Left ventricle myocardium inferior (tissue), 1 donor: ENCODE measurements at regions not wholly inside any gene's neighbourhood (a gene's known extent, or its start where the extent isn't known, plus 50 kb on each side); places are given as distances from the start of the nearest gene placed in this dataset.
"Not testable (repeated sequence)": the region's sequence is repeated elsewhere in the genome, so short reads cannot be mapped to it uniquely, and the experiment has no call there.

Experiments used
- DNase-seq: peaks from one replicate; pipeline ENCODE4 v3.0.0-alpha.2; 2020
- H3K27ac ChIP-seq: fragments of 200-600 bp; replicated peaks from 2 replicates; pipeline ENCODE4 v1.8.0; 2021
- H3K27me3 ChIP-seq: fragments of 200-600 bp; 2 replicates; pipeline ENCODE4 v1.8.0; 2021; ENCODE audit warnings: low read depth
- H3K36me3 ChIP-seq: fragments of 200-600 bp; 2 replicates; pipeline ENCODE4 v1.8.0; 2021
- H3K4me1 ChIP-seq: fragments of 200-600 bp; 2 replicates; pipeline ENCODE4 v1.8.0; 2021
- H3K4me3 ChIP-seq: fragments of 200-600 bp; 2 replicates; pipeline ENCODE4 v1.8.0; 2021; ENCODE audit warnings: mild to moderate bottlenecking, moderate library complexity
- H3K9me3 ChIP-seq: fragments of 200-600 bp; replicated peaks from 2 replicates; pipeline ENCODE4 v1.8.0; 2021
- CTCF ChIP-seq: fragments of 200-600 bp; IDR thresholded peaks from 2 replicates; pipeline ENCODE4 v1.8.0; 2021; ENCODE audit warnings: antibody characterized with exemption, mild to moderate bottlenecking, borderline replicate concordance
- intact Hi-C: fragments of 100-400 bp; cut with micrococcal nuclease; formaldehyde crosslinking; loops from one replicate; pipeline ENCODE4 v1.11.0; 2022
- donor health status: DM: no; HTN: yes; CAD: no; lungs with severe emphysema.

DNA sequence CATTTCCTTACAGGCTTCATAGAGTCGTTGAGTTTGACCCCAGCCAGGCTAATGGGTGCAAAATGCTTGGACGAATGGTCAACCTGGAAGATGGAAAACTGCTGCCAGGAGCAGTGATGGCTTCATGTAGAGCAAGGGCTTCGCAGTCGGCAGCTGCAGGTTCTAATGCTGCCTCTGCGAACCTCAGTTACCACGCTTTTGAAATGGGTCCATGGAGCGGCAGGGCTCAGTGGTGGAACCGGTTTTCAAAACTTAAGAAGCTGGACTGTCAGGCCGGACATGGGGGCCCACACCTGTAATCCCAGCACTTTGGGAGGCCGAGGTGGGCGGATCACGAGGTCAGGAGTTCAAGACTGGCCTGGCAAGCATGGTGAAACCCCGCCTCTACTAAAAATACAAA lies 55.9 kb upstream of the PRR5 start:
- intact Hi-C loops: no loop called here
- TF ChIP-seq CTCF: no peak
- peaks cover 63% of the 10 kb centered on the region for H3K27me3 ChIP-seq
- H3K4me1 ChIP-seq: no peaks in the 10 kb centered on the region
- no peak for DNase-seq
- no peak overlapping the region for H3K27ac ChIP-seq
- no peaks in the 10 kb centered on the region for H3K36me3 ChIP-seq
- H3K9me3 ChIP-seq: peaks cover 4% of the 10 kb centered on the region
- H3K4me3 ChIP-seq: no peak overlapping the region

GRCh38 chr22:44645531-44645930 lies 56.5 kb upstream of the PRR5 start:
- Histone ChIP-seq H3K9me3 (peaks cover 4% of the 10 kb centered on the region), H3K4me3 (no peak overlapping the region), H3K27ac (no peak overlapping the region), H3K4me1 (no peaks in the 10 kb centered on the region), H3K27me3 (peaks cover 62% of the 10 kb centered on the region), H3K36me3 (no peaks in the 10 kb centered on the region)
- DNase-seq: no peak
- intact Hi-C loops: no loop called here
- TF ChIP-seq CTCF: no peak

- Histone ChIP-seq H3K9me3 (peaks cover 4% of the 10 kb centered on the region), H3K27ac (no peak overlapping the region), H3K4me1 (no peaks in the 10 kb centered on the region), H3K36me3 (no peaks in the 10 kb centered on the region), H3K27me3 (peaks cover 62% of the 10 kb centered on the region), H3K4me3 (no peak overlapping the region)
- intact Hi-C loops: no loop called here
- no peak for TF ChIP-seq CTCF
- DNase-seq: no peak
Observed at GRCh38 chr22:44645083-44645482, 56.9 kb upstream of the PRR5 start.

DNA sequence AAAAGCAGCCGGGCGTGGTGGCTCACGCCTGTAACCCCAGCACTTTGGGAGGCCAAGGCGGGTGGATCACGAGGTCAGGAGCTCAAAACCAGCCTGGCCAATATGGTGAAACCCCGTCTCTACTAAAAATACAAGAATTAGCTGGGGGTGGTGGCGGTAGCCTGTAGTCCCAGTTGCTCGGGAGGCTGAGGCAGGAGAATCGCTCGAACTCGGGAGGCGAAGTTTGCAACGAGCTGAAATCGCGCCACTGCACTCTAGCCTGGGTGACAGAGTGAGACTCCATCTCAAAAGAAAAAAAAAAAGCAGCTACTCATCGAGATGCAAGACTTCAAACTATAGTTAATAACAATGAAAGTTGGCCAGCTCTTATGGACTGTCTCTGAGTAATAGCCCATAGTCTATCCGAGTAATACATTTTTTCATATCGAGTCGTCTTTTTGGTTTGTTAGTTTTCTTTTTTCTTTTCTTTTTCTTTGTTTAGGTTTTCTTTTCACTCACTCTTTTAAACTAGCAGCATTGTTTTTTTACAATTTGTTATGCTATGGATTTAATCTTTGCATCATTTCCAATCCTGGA lies 58.4 kb upstream of the PRR5 start:
- H3K36me3 ChIP-seq, H3K9me3 ChIP-seq, H3K4me1 ChIP-seq, H3K27ac ChIP-seq, DNase-seq, H3K4me3 ChIP-seq, intact Hi-C loops: not testable (repeated sequence)
- peaks cover 62% of the 10 kb centered on the region for H3K27me3 ChIP-seq

DNA sequence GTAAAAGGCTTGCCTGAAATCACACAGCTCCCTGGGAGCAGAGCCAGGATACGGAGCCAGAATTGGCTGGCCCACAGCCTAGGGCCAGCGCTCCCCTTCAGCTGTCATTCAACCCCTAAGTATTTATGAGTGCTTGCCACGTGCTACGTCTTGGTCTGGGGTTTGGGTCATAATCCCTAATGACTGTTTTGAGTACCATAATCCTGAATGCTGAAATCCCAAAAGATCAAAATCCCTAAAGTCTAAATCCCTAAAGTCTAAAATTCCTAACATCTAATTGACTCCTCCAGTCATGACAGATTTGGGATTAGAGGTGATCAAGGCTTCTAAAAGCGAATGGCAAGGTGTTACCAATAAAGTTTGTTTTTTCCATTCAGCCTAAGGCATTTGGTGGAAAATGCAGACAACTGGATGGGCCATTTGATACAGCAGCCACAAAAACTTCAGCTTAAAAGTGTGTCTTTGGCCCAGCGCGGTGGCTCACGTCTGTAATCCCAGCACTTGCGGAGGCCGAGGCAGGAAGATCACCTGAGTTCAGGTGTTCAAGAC lies 59.8 kb upstream of the PRR5 start:
- Histone ChIP-seq H3K27me3 (peaks cover 52% of the 10 kb centered on the region), H3K9me3 (peaks cover 4% of the 10 kb centered on the region), H3K36me3 (no peaks in the 10 kb centered on the region), H3K4me3 (no peak overlapping the region), H3K27ac (no peak overlapping the region), H3K4me1 (no peaks in the 10 kb centered on the region)
- intact Hi-C loops: no loop called here
- TF ChIP-seq CTCF: no peak
- DNase-seq: no peak

GRCh38 chr22:44640618-44641155 lies 61.3 kb upstream of the PRR5 start:
- no peak for TF ChIP-seq CTCF

More at GRCh38 chr22:44640618-44641155, 61.3 kb upstream of the PRR5 start:
- DNase-seq: no peak
- Histone ChIP-seq H3K9me3 (peaks cover 4% of the 10 kb centered on the region), H3K4me3 (no peak overlapping the region), H3K36me3 (no peaks in the 10 kb centered on the region), H3K27ac (no peak overlapping the region), H3K27me3 (peaks cover 49% of the 10 kb centered on the region), H3K4me1 (no peaks in the 10 kb centered on the region)
- intact Hi-C loops: no loop called here
